ENCODE measurements at regions not wholly inside any gene's neighbourhood (a gene's known extent, or its start where the extent isn't known, plus 50 kb on each side); places are given as distances from the start of the nearest gene placed in this dataset.

GRCh38 chr2:221762496-221762895, 190.4 kb upstream of the EPHA4 start:
- H3K4me3 ChIP-seq (ENCODE audit: extremely low read depth in 1 of 4, insufficient read depth in 2 of 4, low read depth in 3 of 4, low read length in 4 of 4): no peak overlapping the region
- no peak overlapping the region for H2BK120ac ChIP-seq (replicated peaks; ENCODE audit: low read depth, low read length)
- no peak overlapping the region for H2AK5ac ChIP-seq (ENCODE audit: low read depth, low read length)
- H3K36me3 ChIP-seq (ENCODE audit: control insufficient read depth in 2 of 4, insufficient read depth in 4 of 4, low read length in 3 of 4): no peaks in the 10 kb centered on the region
- H3K23me2 ChIP-seq (ENCODE audit: low read depth, low read length): no peaks in the 10 kb centered on the region
- H2BK20ac ChIP-seq (ENCODE audit: low read length): no peak overlapping the region
- H3K4ac ChIP-seq (replicated peaks; ENCODE audit: insufficient read length, low read depth, low read length): no peak overlapping the region
- H3K27ac ChIP-seq (ENCODE audit: low read depth, low read length): no peak overlapping the region
- DNase-seq (ENCODE audit: low read depth in 1 of 2, low spot score in 2 of 2) (no peak), FAIRE-seq (no peak)
- H3K4me2 ChIP-seq (ENCODE audit: insufficient read depth in 1 of 2, low read depth in 2 of 2, low read length in 2 of 2): no peak overlapping the region
- TF ChIP-seq JUN (IDR thresholded peaks at IDR 0.05; ENCODE audit: low read depth, low read length) (no peak), RFX5 (IDR thresholded peaks at IDR 0.05; ENCODE audit: borderline replicate concordance, low read depth, low read length) (no peak), EP300 (IDR thresholded peaks at IDR 0.05; ENCODE audit: borderline replicate concordance in 1 of 2, low read depth in 2 of 2, low read length in 2 of 2) (no peak)
- H3K18ac ChIP-seq (ENCODE audit: extremely low read depth, low read length): no peak overlapping the region
- CTCF ChIA-PET (ENCODE audit: partially characterized antibody): interaction anchor here (0.6 to 0.7 kb wide), 3 partner anchors 90 to 518 kb away, joined by 3 to 4 read pairs (median 3); no protein-coding TSS in a partner anchor
- no peak overlapping the region for H2BK12ac ChIP-seq (ENCODE audit: low read depth, low read length)
- no peaks in the 10 kb centered on the region for H3K27me3 ChIP-seq (replicated peaks in 1 of 4; ENCODE audit: control insufficient read depth in 3 of 4, extremely low read depth in 1 of 4, insufficient read depth in 3 of 4, low read length in 3 of 4)
- WGBS, 2 experiments (ENCODE audit: extremely low coverage in 1 of 2, insufficient coverage in 1 of 2, insufficient read length in 1 of 2, insufficient replicate concordance in 2 of 2, low coverage in 1 of 2, low lambda C conversion rate in 2 of 2, missing lambda C conversion rate in 1 of 2): 96% methylated on average over 1 of the region's 1 CpG; no CpG with 5 or more reads in 1 of the 2 experiments
- H4K20me1 ChIP-seq (replicated peaks in 1 of 2; ENCODE audit: control insufficient read depth in 1 of 2, insufficient read depth in 2 of 2, low read length in 2 of 2): no peaks in the 10 kb centered on the region
- H3K79me2 ChIP-seq (ENCODE audit: control insufficient read depth in 1 of 2, insufficient read depth in 2 of 2, low read length in 2 of 2): no peaks in the 10 kb centered on the region
- H3K4me1 ChIP-seq (replicated peaks in 1 of 4; ENCODE audit: control insufficient read depth in 3 of 4, insufficient read depth in 4 of 4, low read length in 3 of 4): no peaks in the 10 kb centered on the region
- H4K91ac ChIP-seq (replicated peaks; ENCODE audit: insufficient read length, low read length): no peak overlapping the region
- no peak overlapping the region for H4K8ac ChIP-seq (ENCODE audit: extremely low read depth, insufficient read depth, low read length)
- H3K23ac ChIP-seq (ENCODE audit: insufficient read length): no peak overlapping the region
- no peak overlapping the region for H2BK5ac ChIP-seq (ENCODE audit: low read depth, low read length)
- POLR2A ChIA-PET (ENCODE audit: partially characterized antibody): no interaction called here
- no peaks in the 10 kb centered on the region for H3K79me1 ChIP-seq (ENCODE audit: low read depth, low read length)
- no peak overlapping the region for H3K14ac ChIP-seq (ENCODE audit: insufficient read length)
- H2BK15ac ChIP-seq (ENCODE audit: low read length): no peak overlapping the region
- no peak overlapping the region for H3K56ac ChIP-seq (replicated peaks; ENCODE audit: insufficient read length, low read depth, low read length)
- no peak overlapping the region for H2AFZ ChIP-seq (ENCODE audit: low read length)
- no peak overlapping the region for H4K5ac ChIP-seq (ENCODE audit: insufficient read length, low read depth, low read length)
- no peak overlapping the region for H3K9ac ChIP-seq (replicated peaks in 1 of 4; ENCODE audit: extremely low read depth in 1 of 4, low read depth in 3 of 4, low read length in 3 of 4)
- H3K9me3 ChIP-seq (ENCODE audit: insufficient read depth in 2 of 2, low read depth in 1 of 2, low read length in 1 of 2): no peaks in the 10 kb centered on the region

Measured in H1 (cell line).